ENCODE measurements at regions not wholly inside any gene's neighbourhood (a gene's known extent, or its start where the extent isn't known, plus 50 kb on each side); places are given as distances from the start of the nearest gene placed in this dataset.
"Not testable (repeated sequence)": the region's sequence is repeated elsewhere in the genome, so short reads cannot be mapped to it uniquely, and the experiment has no call there.

DNA sequence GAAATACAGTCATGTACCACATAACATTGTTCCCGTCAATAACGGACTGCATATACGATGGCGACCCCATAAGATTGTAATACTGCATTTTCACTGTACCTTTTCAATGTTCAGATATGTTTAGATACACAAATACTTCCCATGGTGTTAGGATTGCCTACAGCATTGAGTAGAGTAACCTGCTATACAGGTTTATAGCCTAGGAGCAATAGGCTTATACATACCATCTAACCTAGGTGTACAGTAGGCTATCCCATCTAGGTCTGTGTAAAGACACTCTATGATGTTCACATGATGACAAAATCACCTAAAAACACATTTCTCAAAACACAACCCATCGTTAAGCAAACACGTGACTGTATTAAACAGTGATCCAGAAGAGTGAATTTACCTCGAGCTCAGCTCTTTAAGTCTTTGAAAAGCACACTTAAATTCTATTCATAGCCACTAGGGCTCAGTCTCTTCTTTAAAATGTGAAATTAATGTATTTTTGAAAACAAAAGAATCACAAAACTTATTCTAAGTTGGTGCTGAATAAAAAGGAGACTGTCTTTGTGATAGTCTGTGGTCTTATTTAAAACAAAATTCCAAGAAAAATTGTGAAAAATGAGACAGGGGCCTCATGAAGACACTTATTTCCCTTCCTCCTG, 239.1 kb upstream of the ARID2 start:
- DNase-seq: no peak

DNA sequence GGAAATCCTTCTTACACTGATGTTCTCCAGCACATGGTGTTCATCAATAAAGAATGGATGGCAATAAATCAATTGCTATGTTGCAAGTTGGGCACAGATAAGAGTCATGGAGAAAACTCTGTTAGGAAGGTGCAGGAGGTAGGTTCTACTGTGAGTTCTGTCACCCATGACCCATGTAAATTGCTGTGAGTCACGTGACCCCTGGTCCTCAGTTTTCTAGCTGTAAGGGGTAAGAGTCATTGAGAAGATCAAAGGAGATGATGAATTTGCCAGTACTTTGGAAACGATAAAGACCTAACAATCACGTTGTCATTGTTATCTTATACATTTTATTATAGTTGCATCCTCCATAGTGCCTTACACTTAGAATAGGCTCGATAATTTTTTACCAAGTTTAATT, 235.2 kb upstream of the ARID2 start:
- DNase-seq: no peak

DNA sequence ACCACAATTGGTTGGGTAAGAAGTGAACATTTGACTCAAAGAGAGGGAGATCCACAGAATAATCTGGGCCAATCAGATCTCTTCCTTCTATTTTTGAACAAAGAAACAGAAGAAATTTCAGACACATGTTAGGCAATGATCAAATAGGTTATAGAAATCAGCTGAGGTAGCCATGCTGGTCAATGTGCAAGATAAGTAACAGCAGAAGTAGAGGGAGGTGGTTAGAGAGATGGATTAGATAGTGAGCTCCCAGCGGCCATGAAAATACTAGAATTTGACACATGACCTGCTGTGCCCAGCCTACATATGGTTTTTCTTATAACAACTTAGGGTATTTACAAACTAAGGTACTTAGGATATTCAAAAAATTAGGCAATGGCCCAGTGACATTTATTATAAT, 230.9 kb upstream of the ARID2 start:
- no peak for DNase-seq

DNA sequence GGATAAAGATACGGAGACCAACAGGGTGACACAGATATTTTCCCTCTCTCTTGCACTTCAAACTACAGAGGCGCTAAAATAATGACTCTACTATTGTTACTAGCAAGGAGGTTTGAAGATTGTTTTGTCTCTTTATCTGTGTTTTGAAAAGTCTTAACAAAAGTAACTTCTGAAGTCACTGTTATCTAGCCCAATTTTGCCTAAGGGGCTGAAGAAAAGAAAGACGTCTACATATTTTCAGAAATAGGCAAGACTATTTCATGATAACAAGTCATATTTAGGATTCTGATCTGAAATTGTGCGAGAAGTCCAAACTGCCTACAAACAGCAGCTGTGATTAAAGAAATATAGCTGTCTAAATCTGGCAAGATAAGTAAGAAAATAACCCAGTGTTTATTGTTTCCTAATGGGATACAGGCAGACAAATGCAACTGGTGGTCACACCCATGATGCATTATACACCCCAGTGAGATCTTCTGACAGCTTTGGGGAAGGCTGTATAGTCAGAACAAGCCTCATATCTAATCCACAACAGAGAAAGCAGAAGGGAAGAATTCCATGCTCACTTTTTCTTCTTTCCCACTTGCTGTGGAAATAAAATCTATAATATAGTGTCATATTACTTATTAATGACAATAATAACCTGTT, 226.9 kb upstream of the ARID2 start:
- DNase-seq: no peak

- no peak for DNase-seq
These were observed 225.6 kb upstream of the ARID2 start for GRCh38 chr12:45503899-45504298.

DNA sequence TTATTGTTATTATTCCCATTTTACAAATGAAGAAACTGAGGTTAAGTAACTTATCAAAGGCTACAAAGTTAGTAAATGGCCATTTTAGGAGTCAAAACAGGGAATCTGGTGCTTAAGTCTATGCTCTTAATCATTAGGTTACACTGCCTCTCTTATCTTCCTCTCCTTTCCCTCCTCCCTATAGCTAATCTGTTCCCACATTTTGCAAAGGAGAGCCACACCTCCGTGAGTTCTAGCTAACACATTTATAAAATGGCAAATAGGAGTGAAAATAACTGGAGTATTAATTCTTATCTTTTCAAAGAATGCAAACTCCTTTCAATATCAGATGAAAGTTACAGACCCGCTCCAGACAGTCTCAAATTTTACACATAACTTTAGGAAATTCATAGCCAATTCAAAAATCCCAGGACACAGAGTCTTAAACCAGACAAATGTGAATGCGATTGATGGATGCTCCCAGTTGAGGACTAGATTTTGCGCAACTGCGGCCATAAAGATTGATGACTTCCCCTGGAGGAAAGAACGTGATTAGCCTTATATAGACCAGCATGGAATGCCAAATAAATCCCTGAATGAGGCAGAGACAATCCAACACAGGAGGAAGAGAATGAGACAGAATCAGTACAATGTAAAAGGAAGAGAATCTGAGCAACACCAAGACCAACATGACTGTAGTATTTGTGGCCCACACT, 225.0 kb upstream of the ARID2 start:
- DNase-seq: no peak

DNA sequence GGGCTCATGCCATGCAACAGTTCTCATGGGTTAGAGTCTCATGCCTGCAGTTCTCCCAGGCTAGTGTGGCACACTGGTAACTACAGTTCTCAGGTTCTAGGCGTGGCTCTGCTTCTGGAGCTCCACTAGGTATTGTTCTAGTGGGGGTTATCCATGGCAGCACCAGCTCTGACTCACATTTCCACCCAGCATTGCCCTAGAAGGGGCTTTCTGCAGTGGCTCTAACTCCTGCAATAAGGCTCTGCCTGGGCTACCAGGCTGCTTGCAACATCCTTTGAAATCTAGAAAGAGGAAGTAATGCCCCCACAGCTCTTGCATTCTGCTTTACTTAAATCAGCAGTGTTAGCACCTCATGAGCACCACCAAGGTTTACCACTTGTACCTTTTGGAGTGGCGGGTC, 220.3 kb upstream of the ARID2 start:
- DNase-seq: no peak

- DNase-seq: no peak
These were observed 219.9 kb upstream of the ARID2 start for GRCh38 chr12:45509621-45510020.

DNA sequence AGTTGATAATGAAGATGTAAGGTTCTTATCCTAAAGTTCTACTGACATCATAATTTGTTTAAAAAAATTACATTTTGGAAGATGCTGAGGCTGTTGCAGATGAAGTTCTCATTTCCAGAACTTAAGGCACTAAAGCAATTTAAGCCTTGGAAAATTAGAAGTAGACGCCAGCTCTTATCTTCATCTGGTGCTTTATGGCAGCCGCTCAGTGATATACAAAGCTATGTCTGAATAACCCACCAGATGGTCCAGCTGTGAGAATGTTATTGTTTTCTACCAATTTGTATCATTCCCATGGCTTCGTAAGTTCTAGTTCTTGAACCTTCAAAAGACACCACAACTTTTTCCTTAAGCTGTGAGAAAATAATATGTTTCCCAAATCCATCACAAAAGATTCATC, 212.1 kb upstream of the ARID2 start:
- DNase-seq: no peak

- peak; percentile 73 for DNase-seq
These were observed 210.9 kb upstream of the ARID2 start for GRCh38 chr12:45518291-45519235.

DNA sequence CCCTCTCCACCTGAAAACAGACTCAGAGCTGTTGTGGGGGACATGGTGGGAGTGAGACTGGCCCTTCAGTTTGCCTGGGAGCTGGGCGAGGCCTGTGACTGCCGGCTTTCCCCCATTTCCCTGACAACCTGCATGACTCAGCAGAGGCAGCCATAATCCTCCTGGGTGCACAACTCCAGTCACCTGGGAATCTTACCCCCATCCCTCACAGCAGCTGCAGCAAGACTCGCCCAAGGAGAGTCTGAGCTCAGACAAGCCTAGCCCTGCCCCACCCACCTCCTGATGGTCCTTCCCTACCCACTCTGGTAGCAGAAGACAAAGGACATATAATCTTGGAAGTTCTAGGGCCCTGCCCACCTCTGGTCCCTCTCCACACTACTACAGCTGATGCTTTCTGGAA, 207.3 kb upstream of the ARID2 start:
- no peak for DNase-seq

- DNase-seq: not testable (repeated sequence)
These were observed 202.7 kb upstream of the ARID2 start for GRCh38 chr12:45526823-45527222.

DNA sequence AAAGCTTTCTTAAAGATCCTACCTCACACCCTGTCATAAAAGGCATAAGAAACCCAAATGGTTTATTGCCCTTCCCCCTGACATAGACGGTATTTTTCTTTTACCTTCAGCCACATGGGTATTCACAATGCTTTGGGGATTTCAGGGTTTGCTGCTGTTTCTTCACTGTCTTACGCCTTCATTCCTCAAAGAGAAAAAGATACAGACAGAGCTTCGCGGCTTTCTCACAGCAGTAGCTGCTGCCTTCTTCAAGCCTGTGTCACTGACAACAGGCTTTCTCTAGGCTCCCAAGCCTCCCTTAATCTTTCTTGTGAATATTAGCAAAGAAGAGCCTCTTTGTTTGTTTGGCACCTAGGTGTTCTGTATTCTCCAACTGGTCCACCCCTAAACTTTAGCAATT, 197.4 kb upstream of the ARID2 start:
- no peak for DNase-seq

DNA sequence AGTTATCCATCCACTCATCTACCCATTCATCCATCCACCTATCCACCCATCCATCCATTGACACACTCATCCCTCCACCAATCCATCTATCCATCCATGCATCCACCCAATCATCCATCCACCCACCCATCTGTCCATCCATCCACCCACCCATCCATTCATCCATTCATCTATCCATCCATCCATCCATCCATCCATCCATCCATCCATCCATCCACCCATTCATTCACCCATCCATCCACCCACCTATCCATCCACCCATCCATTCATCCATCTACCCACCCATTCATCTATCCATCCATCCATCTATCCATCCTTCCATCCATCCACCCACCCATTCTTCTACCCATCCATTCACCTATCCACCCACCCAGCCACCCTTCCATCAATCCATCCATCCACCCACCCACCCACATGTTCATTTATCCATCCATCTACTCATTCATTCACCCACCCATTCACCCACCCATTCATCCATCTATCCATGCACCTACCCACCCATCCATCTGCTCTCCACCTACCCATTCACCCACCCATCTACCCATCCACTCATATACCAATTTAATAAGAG, 193.8 kb upstream of the ARID2 start:
- no peak for DNase-seq

DNA sequence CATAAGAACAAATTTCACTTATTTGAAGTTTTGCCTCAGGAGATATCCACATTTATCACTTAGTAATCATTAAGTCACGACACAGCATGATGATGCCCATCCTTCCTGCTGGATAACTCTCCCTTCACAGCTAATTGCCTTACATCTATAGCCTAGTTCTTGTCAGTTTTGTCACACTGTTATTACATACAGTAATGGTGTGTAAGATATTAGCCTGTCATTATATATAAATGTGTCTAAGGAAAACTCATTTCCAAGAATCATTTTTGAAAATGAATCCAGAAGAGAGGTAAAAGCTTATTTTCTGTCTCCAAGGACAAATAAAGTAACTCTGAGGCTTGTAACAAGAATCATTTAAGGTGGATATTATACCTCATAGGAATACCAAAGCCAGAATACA, 193.2 kb upstream of the ARID2 start:
- DNase-seq: no peak

DNA sequence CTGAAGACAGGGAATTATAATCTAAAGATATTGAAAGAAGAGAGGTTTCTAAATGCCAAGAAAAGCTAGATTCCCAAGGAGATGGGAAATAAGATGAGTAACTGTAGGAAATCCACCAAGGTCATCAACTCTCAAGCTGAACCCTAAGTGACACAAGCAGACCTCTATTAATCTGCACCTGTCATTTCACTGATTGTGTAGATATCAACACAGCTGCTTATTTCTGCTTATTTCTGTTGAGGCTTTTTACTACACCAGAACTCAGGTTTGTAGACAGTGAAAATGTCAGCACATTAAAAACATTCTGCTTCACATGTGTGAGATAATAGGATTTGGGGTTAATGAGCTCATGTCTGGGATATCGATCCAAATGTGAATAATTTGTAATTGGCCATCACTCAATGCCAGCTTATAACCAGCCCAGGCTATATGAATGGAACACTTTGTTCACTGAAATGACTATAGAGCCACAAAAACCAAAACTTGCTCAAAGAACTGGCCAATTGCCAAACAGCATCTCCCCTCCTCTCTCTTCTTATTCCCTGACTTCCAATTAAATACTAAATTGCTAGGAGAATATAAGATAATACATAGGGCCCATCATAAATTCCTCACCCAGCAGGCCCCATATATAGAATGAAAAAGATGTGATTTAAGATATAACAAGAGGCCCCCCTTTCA, 188.7 kb upstream of the ARID2 start:
- no peak for DNase-seq

DNA sequence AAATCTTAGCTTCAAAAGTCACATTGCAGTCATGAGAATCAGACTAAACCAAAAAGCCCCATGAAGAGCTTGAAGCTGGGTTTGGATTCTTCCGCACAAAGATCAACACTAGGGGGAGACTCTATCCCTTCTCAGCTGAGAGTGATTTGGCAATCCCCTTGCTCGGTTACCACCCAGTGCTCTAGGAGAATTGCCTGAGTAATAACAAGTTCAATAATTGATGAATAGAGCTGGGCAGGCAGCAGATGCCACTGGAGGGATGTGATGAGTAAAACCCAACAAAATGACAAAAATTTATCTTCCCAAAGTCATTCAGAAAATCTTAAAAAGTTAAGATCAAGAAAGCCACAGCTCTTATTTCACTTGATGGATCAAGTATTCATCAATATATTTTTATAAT, 185.6 kb upstream of the ARID2 start:
- peak; percentile 80 for DNase-seq

DNA sequence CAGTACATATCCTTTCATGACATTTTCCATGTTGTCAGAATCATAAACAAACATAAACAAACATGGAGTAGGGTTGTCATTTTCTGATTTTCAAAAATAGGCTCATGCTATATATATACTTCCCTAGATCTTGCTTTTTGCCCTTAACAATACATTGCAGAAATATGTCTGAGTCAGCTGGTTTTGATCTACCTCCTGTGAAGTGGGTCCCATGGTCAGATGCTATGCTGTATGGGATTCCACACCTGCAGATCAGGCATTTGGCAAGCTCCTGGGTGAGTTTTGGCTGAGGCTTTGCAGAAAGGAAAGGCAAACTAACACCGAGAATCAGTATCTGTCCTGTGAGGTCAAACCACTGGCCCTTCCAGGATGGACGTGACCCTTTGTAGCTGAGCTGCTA, 183.0 kb upstream of the ARID2 start:
- DNase-seq: no peak

GRCh38 chr12:45547132-45547531, 182.4 kb upstream of the ARID2 start:
- DNase-seq: no peak

DNA sequence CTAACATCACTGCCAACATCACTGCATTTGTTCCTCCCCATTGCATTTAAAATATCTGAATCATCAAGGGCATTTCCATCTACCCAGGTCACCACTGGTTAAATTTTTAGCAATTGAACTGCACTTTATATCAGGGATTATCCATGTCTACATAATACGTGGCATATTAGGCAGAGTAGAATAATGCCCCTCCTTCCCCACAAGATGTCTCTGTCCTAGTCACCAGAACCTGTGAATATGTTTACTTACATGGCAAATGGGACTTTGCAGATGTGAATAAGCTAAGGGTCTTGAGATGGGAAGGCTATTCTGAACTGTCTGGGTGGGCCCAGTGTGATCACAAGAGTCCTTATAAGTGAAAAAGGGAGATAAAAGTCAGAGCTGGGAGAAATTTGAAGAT, 181.7 kb upstream of the ARID2 start:
- DNase-seq: no peak

DNA sequence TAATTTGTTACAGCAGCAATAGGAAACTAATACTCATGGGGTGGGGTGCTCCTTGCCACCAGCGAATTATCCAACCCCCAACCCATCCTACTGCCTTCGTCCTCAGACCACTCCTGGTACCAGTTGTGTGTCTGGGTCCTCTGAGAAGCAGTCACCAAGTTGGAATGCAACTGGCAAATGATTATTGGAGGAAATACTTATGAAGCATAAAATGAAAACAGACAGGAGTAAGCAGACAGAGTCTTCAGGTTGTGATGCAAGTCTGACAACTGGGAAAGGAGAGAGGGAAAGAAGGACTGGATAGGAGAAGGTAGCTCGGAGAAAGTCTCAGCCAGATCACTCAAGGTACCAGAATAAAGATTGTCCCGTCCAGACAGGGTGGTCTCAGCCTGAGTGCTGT, 181.1 kb upstream of the ARID2 start:
- no peak for DNase-seq

DNA sequence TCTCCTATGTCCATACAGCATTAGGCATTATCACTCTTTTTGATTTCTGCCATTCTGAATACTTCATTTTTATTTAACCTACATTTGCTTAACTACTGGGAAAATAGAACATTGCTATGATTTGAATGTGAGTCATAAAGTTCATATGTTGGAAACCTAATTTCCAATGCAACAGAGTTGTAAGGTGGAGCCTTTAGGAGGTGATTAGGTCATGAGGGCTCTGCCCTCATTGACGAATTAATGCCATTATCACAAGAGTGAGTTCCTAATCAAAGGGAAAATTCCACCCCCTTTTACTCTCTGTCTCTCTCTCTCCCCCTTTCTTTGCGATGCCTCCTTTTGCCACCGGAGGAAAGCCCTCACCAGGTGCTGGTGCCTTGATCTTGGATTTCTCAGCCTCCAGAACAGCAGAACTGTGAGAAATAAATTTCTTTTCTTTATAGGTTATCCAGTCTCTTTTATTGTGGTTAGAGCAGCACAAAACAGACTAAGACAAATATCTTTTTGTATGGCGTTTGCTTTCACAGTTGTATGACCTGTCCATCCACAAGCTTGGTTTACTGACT, 180.1 kb upstream of the ARID2 start:
- no peak for DNase-seq

Data from CD4-positive, alpha-beta T cell treated with Interleukin-10 for 1 hour (primary cell).